NCI-H2107 (cell line): ENCODE measurements at regions not wholly inside any gene's neighbourhood (a gene's known extent, or its start where the extent isn't known, plus 50 kb on each side); places are given as distances from the start of the nearest gene placed in this dataset.
"Not testable (repeated sequence)": the region's sequence is repeated elsewhere in the genome, so short reads cannot be mapped to it uniquely, and the experiment has no call there.

Source experiments
- DNase-seq: peaks from one replicate; lab custom pipeline; 2025; lab: John Stamatoyannopoulos, UW

- no peak for DNase-seq
These were observed 153.3 kb downstream of the AVL9 start for GRCh38 chr7:32648408-32649156.

DNA sequence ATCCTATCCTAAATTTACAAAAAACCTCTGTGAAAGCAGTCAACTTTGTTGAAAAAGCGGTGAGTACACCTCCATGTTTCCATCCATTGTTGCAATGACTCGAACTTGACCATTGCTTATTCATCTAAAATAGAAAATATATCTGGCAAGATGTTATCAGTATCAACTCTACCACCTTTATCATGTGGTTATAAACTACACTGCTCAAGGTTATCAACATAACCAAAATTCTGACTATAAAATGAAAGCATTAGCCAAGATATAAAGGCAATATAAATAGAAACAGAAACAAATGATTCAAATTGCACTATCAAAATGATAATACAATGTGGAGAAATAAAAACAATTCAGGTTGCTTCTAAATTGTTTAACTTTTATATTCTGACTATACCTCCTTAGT lies 150.0 kb downstream of the AVL9 start:
- not testable (repeated sequence) for DNase-seq

GRCh38 chr7:32643194-32643593 lies 147.9 kb downstream of the AVL9 start:
- DNase-seq = no peak

GRCh38 chr7:32639122-32639521 lies 143.8 kb downstream of the AVL9 start:
- DNase-seq = no peak

DNA sequence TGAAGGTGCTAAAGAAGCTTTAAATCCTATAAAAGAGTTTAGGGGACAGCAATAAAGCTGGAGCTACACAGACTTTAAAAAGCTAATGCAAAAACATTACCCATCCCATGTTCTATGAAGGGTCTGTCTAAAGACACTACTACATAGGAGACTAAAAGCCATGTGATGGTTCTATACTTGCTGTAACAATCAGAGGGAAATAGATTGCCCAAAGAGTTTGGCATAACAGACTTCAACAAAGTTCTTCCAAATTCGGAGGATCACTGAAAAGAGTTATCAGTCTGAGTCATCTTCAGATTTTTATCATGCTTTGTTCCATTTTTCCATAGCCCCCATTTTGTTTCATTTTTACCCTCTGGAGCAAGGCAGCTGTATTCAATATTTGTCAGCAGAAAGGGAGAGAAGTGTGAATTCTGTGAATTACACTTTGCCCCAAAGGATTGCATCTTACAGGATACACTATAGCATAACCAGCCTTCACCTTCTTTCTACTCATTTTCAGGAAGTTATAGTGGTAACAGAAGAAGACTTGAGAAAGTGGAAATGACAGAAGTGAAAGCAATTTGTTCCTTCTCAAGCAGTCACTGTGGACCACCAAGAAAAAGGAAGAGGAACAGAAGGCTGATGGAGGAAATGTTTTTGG lies 143.3 kb downstream of the AVL9 start:
- not testable (repeated sequence) for DNase-seq
